ENCODE measurements at regions not wholly inside any gene's neighbourhood (a gene's known extent, or its start where the extent isn't known, plus 50 kb on each side); places are given as distances from the start of the nearest gene placed in this dataset.

DNA sequence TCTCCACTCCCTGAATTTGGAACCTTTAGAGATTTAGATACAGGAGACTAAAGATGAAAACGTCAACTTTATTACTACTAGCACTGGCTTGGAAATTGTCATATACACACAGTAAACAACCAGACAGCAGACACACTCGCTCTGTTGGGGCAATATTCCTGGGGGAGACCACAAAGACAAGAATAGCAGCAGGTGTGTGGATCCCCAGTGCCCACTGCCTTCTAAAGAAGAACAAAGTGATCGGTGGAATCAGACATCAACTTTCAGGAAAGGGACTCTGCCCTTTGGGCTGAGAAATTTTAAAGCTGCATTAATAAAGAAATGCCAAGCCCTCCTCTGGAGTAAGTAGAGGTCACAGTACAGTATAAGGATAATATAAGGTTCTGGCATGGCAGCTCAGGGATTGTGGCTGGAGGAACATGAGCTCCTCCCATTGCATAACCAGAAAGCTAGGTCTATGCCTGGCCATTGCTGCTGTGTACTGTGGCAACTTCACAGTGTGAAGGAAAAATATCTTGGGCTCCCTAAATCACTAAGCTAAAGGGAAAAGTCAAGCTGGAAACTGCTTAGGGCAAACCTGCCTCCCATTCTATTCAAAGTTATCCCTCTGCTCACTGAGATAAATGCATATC lies 57.1 kb upstream of the ANKRD1 start:
- TF ChIP-seq, protein P1, sequence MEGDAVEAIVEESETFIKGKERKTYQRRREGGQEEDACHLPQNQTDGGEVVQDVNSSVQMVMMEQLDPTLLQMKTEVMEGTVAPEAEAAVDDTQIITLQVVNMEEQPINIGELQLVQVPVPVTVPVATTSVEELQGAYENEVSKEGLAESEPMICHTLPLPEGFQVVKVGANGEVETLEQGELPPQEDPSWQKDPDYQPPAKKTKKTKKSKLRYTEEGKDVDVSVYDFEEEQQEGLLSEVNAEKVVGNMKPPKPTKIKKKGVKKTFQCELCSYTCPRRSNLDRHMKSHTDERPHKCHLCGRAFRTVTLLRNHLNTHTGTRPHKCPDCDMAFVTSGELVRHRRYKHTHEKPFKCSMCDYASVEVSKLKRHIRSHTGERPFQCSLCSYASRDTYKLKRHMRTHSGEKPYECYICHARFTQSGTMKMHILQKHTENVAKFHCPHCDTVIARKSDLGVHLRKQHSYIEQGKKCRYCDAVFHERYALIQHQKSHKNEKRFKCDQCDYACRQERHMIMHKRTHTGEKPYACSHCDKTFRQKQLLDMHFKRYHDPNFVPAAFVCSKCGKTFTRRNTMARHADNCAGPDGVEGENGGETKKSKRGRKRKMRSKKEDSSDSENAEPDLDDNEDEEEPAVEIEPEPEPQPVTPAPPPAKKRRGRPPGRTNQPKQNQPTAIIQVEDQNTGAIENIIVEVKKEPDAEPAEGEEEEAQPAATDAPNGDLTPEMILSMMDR (IDR thresholded peaks at IDR 0.05) = no peak
- TF ChIP-seq POLR2A (IDR thresholded peaks at IDR 0.05) = no peak

Measured in ovary (tissue), 3 donors.